ENCODE measurements at regions not wholly inside any gene's neighbourhood (a gene's known extent, or its start where the extent isn't known, plus 50 kb on each side); places are given as distances from the start of the nearest gene placed in this dataset.
A peak's percentile ranks its signal among the peaks of the same experiment; 100 is the strongest.
"Not testable (repeated sequence)": the region's sequence is repeated elsewhere in the genome, so short reads cannot be mapped to it uniquely, and the experiment has no call there.

GRCh38 chr2:234191819-234192407 is 141.4 kb downstream of the SPP2 start:
- DNase-seq (ENCODE audit: low read depth in 2 of 2): no peak

- DNase-seq (ENCODE audit: low read depth in 2 of 2): no peak
Measured at GRCh38 chr2:234189786-234190300, 139.3 kb downstream of the SPP2 start.

- no peak for DNase-seq (ENCODE audit: low read depth in 2 of 2)
Measured at GRCh38 chr2:234189230-234189629, 138.7 kb downstream of the SPP2 start.

GRCh38 chr2:234187646-234188174 is 137.2 kb downstream of the SPP2 start:
- DNase-seq (ENCODE audit: low read depth in 2 of 2): no peak

- no peak for DNase-seq (ENCODE audit: low read depth in 2 of 2)
Measured at GRCh38 chr2:234181121-234181520, 130.6 kb downstream of the SPP2 start.

- no peak for DNase-seq (ENCODE audit: low read depth in 2 of 2)
Measured at GRCh38 chr2:234179031-234179363, 128.5 kb downstream of the SPP2 start.

- no peak for DNase-seq (ENCODE audit: low read depth in 2 of 2)
Measured at GRCh38 chr2:234178330-234179030, 128.0 kb downstream of the SPP2 start.

- no peak for DNase-seq (ENCODE audit: low read depth in 2 of 2)
Measured at GRCh38 chr2:234175649-234176048, 125.1 kb downstream of the SPP2 start.

- no peak for DNase-seq (ENCODE audit: low read depth in 2 of 2)
Measured at GRCh38 chr2:234174742-234175141, 124.2 kb downstream of the SPP2 start.

GRCh38 chr2:234172532-234172931 is 122.0 kb downstream of the SPP2 start:
- no peak for DNase-seq (ENCODE audit: low read depth in 2 of 2)

GRCh38 chr2:234172066-234172465 is 121.6 kb downstream of the SPP2 start:
- no peak for DNase-seq (ENCODE audit: low read depth in 2 of 2)

- no peak for DNase-seq (ENCODE audit: low read depth in 2 of 2)
Measured at GRCh38 chr2:234171666-234172065, 121.2 kb downstream of the SPP2 start.

- DNase-seq (ENCODE audit: low read depth in 2 of 2): no peak
Measured at GRCh38 chr2:234169674-234170073, 119.2 kb downstream of the SPP2 start.

- not testable (repeated sequence) for DNase-seq (ENCODE audit: low read depth in 2 of 2)
Measured at GRCh38 chr2:234168605-234169570, 118.4 kb downstream of the SPP2 start.

- no peak for DNase-seq (ENCODE audit: low read depth in 2 of 2)
Measured at GRCh38 chr2:234166531-234166930, 116.0 kb downstream of the SPP2 start.

- DNase-seq (ENCODE audit: low read depth in 2 of 2): no peak
Measured at GRCh38 chr2:234165421-234165820, 114.9 kb downstream of the SPP2 start.

GRCh38 chr2:234164493-234165413 is 114.3 kb downstream of the SPP2 start:
- DNase-seq (ENCODE audit: low read depth in 2 of 2): peak in 1 of 2 donors; percentile 7

GRCh38 chr2:234163510-234164045 is 113.1 kb downstream of the SPP2 start:
- DNase-seq (ENCODE audit: low read depth in 2 of 2): no peak

GRCh38 chr2:234162861-234163260 is 112.4 kb downstream of the SPP2 start:
- DNase-seq (ENCODE audit: low read depth in 2 of 2): no peak

- DNase-seq (ENCODE audit: low read depth in 2 of 2): no peak
Measured at GRCh38 chr2:234161932-234162331, 111.4 kb downstream of the SPP2 start.

GRCh38 chr2:234158812-234159211 is 108.3 kb downstream of the SPP2 start:
- DNase-seq (ENCODE audit: low read depth in 2 of 2): no peak

Data from stimulated activated CD4-positive, alpha-beta T cell treated with anti-CD3 and anti-CD28 coated beads, Interleukin-15, amount 100 ng/mL, for 48 hours (primary cell).